ENCODE measurements at regions not wholly inside any gene's neighbourhood (a gene's known extent, or its start where the extent isn't known, plus 50 kb on each side); places are given as distances from the start of the nearest gene placed in this dataset.

- H3K9me3 ChIP-seq (ENCODE audit: low read depth, low read length): no peaks in the 10 kb centered on the region
- DNase-seq (ENCODE audit: insufficient read length, low spot score, missing footprints): no peak
- TF ChIP-seq CTCF (IDR thresholded peaks at IDR 0.05; ENCODE audit: extremely low read depth, low read depth, low read length): no peak
- peaks cover 35% of the 10 kb centered on the region for H3K4me1 ChIP-seq (ENCODE audit: insufficient read depth, low read length)
- H3K79me2 ChIP-seq (ENCODE audit: insufficient read depth, low read length): no peaks in the 10 kb centered on the region
- H2AFZ ChIP-seq (ENCODE audit: low read length): no peak overlapping the region
- no peaks in the 10 kb centered on the region for H3K36me3 ChIP-seq (ENCODE audit: insufficient read depth, low read length)
- H3K4me2 ChIP-seq (ENCODE audit: insufficient read depth, low read length): no peak overlapping the region
- no peaks in the 10 kb centered on the region for H3K27me3 ChIP-seq (ENCODE audit: insufficient read depth, low read length)
- no peak overlapping the region for H3K4me3 ChIP-seq (ENCODE audit: insufficient read depth, low read length)
- no peaks in the 10 kb centered on the region for H4K20me1 ChIP-seq (ENCODE audit: insufficient read depth, low read length)
- no peak overlapping the region for H3K27ac ChIP-seq (ENCODE audit: low read depth, low read length)
Observed at GRCh38 chr4:10185518-10186227, 69.1 kb upstream of the WDR1 start.

GRCh38 chr4:10184501-10184938 is 67.9 kb upstream of the WDR1 start:
- peaks cover 43% of the 10 kb centered on the region for H3K4me1 ChIP-seq (ENCODE audit: insufficient read depth, low read length)
- H3K9me3 ChIP-seq (ENCODE audit: low read depth, low read length): no peaks in the 10 kb centered on the region
- H2AFZ ChIP-seq (ENCODE audit: low read length): no peak overlapping the region

GRCh38 chr4:10184041-10184440 is 67.4 kb upstream of the WDR1 start:
- Histone ChIP-seq H3K27me3 (ENCODE audit: insufficient read depth, low read length) (no peaks in the 10 kb centered on the region), H3K36me3 (ENCODE audit: insufficient read depth, low read length) (no peaks in the 10 kb centered on the region), H3K9me3 (ENCODE audit: low read depth, low read length) (no peaks in the 10 kb centered on the region), H4K20me1 (ENCODE audit: insufficient read depth, low read length) (no peaks in the 10 kb centered on the region), H2AFZ (ENCODE audit: low read length) (no peak overlapping the region), H3K4me3 (ENCODE audit: insufficient read depth, low read length) (no peak overlapping the region), H3K27ac (ENCODE audit: low read depth, low read length) (peak overlapping the region; percentile 0), H3K4me1 (ENCODE audit: insufficient read depth, low read length) (peaks cover 43% of the 10 kb centered on the region), H3K79me2 (ENCODE audit: insufficient read depth, low read length) (no peaks in the 10 kb centered on the region), H3K4me2 (ENCODE audit: insufficient read depth, low read length) (no peak overlapping the region)
- no peak for TF ChIP-seq CTCF (IDR thresholded peaks at IDR 0.05; ENCODE audit: extremely low read depth, low read depth, low read length)
- no peak for DNase-seq (ENCODE audit: insufficient read length, low spot score, missing footprints)

More at GRCh38 chr4:10184501-10184938, 67.9 kb upstream of the WDR1 start:
- no peak overlapping the region for H3K4me2 ChIP-seq (ENCODE audit: insufficient read depth, low read length)
- H3K4me3 ChIP-seq (ENCODE audit: insufficient read depth, low read length): no peak overlapping the region
- no peaks in the 10 kb centered on the region for H3K27me3 ChIP-seq (ENCODE audit: insufficient read depth, low read length)
- DNase-seq (ENCODE audit: insufficient read length, low spot score, missing footprints): no peak
- no peaks in the 10 kb centered on the region for H3K79me2 ChIP-seq (ENCODE audit: insufficient read depth, low read length)
- H4K20me1 ChIP-seq (ENCODE audit: insufficient read depth, low read length): no peaks in the 10 kb centered on the region
- no peak for TF ChIP-seq CTCF (IDR thresholded peaks at IDR 0.05; ENCODE audit: extremely low read depth, low read depth, low read length)
- no peak overlapping the region for H3K27ac ChIP-seq (ENCODE audit: low read depth, low read length)
- H3K36me3 ChIP-seq (ENCODE audit: insufficient read depth, low read length): no peaks in the 10 kb centered on the region

GRCh38 chr4:10183462-10183861 is 66.9 kb upstream of the WDR1 start:
- Histone ChIP-seq H3K27ac (ENCODE audit: low read depth, low read length) (peak overlapping the region; percentile 0), H3K79me2 (ENCODE audit: insufficient read depth, low read length) (no peaks in the 10 kb centered on the region), H3K4me2 (ENCODE audit: insufficient read depth, low read length) (no peak overlapping the region), H2AFZ (ENCODE audit: low read length) (no peak overlapping the region), H3K4me1 (ENCODE audit: insufficient read depth, low read length) (peaks cover 43% of the 10 kb centered on the region), H3K9me3 (ENCODE audit: low read depth, low read length) (no peaks in the 10 kb centered on the region), H3K4me3 (ENCODE audit: insufficient read depth, low read length) (no peak overlapping the region), H3K36me3 (ENCODE audit: insufficient read depth, low read length) (no peaks in the 10 kb centered on the region), H4K20me1 (ENCODE audit: insufficient read depth, low read length) (no peaks in the 10 kb centered on the region), H3K27me3 (ENCODE audit: insufficient read depth, low read length) (no peaks in the 10 kb centered on the region)
- TF ChIP-seq CTCF (IDR thresholded peaks at IDR 0.05; ENCODE audit: extremely low read depth, low read depth, low read length): no peak
- DNase-seq (ENCODE audit: insufficient read length, low spot score, missing footprints): no peak

All from osteoblast (primary cell).